T-cell (primary cell): ENCODE measurements at regions not wholly inside any gene's neighbourhood (a gene's known extent, or its start where the extent isn't known, plus 50 kb on each side); places are given as distances from the start of the nearest gene placed in this dataset.

ENCODE experiments used
- ATAC-seq, 4 experiments: fragments of 200-7000 bp in 3 of 4; fragments of 150-1000 bp in 1 of 4; cut with Tn5 transposase; replicated peaks in 1 of 4; 1 replicate in 3 of 4; 2 replicates in 1 of 4; pipeline ENCODE4 v1.10.0; 2021; ENCODE audit warnings: moderate library complexity in 3 of 4, mild to moderate bottlenecking in 2 of 4, moderate number of reproducible peaks in 1 of 4
- CTCF ChIA-PET, 2 donors: fragments of 300-600 bp; sonication (Branson Sonifier 250); formaldehyde crosslinking; loops; one replicate each; lab custom pipeline; 2022; ENCODE audit warnings: antibody characterized with exemption in 2 of 2; lab: Charles Lee
- POLR2A ChIA-PET, 2 donors: fragments of 300-600 bp; sonication (Branson Sonifier 250); formaldehyde crosslinking; loops; one replicate each; lab custom pipeline; 2022; ENCODE audit warnings: antibody characterized with exemption in 2 of 2; lab: Charles Lee
- DNase-seq, 35 experiments: peaks; one replicate each; pipeline versions ENCODE4 v3.0.0 to v3.0.0-alpha.2; 2013 to 2023
- H3K27ac ChIP-seq: one replicate; pipeline ENCODE4 v1.5.1; 2013; ENCODE audit warnings: low read length
- H3K27me3 ChIP-seq, 2 experiments: replicated peaks in 1 of 2; 1 replicate in 1 of 2; 2 replicates in 1 of 2; pipeline versions ENCODE4 v1.6.1 to v1.7.0; 2013; ENCODE audit warnings: low read length in 1 of 2, mixed read lengths in 1 of 2; ENCODE audit not compliant: control insufficient read depth in 2 of 2, insufficient read depth in 2 of 2; ENCODE audit errors: extremely low read depth in 1 of 2
- H3K36me3 ChIP-seq, 2 donors: 1 replicate in 1 of 2; 2 replicates in 1 of 2; pipeline versions ENCODE4 v1.6.1 to v1.7.0; 2013; ENCODE audit warnings: low read length in 1 of 2; ENCODE audit not compliant: control insufficient read depth in 2 of 2, insufficient read depth in 1 of 2; ENCODE audit errors: extremely low read depth in 1 of 2
- H3K4me1 ChIP-seq, 2 experiments: 1 replicate in 1 of 2; 2 replicates in 1 of 2; pipeline versions ENCODE4 v1.6.1 to v1.7.0; 2013; ENCODE audit warnings: low read length in 2 of 2, mixed read lengths in 1 of 2; ENCODE audit not compliant: insufficient read depth in 2 of 2, control insufficient read depth in 1 of 2; ENCODE audit errors: extremely low read depth in 1 of 2
- H3K4me3 ChIP-seq, 2 donors: 1 replicate in 1 of 2; 2 replicates in 1 of 2; pipeline versions ENCODE4 v1.5.1 to v1.7.0; 2013; ENCODE audit warnings: mild to moderate bottlenecking in 2 of 2, low read length in 1 of 2, moderate library complexity in 1 of 2; ENCODE audit not compliant: control insufficient read depth in 1 of 2; ENCODE audit errors: extremely low read depth in 1 of 2
- H3K9me3 ChIP-seq: 2 replicates; pipeline ENCODE4 v1.7.0; 2013
- H3K27ac Mint-ChIP-seq, 2 donors: one replicate each; pipeline ENCODE4 v1.8.0; 2020 to 2021; ENCODE audit warnings: mild to moderate bottlenecking in 2 of 2, mixed read lengths in 2 of 2
- H3K27me3 Mint-ChIP-seq, 2 donors: one replicate each; pipeline ENCODE4 v1.8.0; 2021 to 2022; ENCODE audit warnings: mixed read lengths in 2 of 2
- H3K36me3 Mint-ChIP-seq: one replicate; pipeline ENCODE4 v1.8.0; 2021; ENCODE audit warnings: mixed read lengths
- H3K4me1 Mint-ChIP-seq, 3 donors: one replicate each; pipeline ENCODE4 v1.8.0; 2020 to 2022; ENCODE audit warnings: mixed read lengths in 3 of 3, mild to moderate bottlenecking in 1 of 3
- H3K4me3 Mint-ChIP-seq, 3 donors: one replicate each; pipeline ENCODE4 v1.8.0; 2020 to 2022; ENCODE audit warnings: mild to moderate bottlenecking in 3 of 3, mixed read lengths in 3 of 3, moderate library complexity in 3 of 3
- H3K9me3 Mint-ChIP-seq, 3 donors: one replicate each; pipeline ENCODE4 v1.8.0; 2020 to 2022; ENCODE audit warnings: mixed read lengths in 3 of 3
- WGBS: methylation state at CpG from one replicate; pipeline ENCODE4 v1.1.5; 2013; ENCODE audit warnings: missing lambda C conversion rate; ENCODE audit not compliant: insufficient coverage; 5-methylcytosine and 5-hydroxymethylcytosine counted together

DNA sequence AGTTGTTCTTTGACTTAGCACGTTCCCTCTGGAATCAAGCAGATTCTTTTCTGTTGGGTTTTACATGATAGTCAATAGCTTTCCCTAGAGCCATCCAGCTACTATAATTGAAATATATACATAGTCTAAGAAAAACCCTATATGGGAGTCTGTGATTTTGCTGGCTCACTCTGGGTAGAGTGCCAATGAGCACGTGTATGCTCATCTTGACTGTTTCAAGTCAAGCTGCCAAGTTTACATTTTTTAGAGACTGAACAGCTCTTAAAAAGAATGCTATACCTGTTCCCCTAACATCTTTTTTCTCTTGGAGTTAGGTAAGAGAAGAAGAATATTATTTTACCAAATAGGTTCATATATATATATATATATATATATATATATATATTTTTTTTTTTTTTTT, 182.8 kb upstream of the NRIP1 start:
- Histone ChIP-seq H3K27me3 (no peaks in the 10 kb centered on the region), H3K4me1 (no peaks in the 10 kb centered on the region), H3K9me3 (no peaks in the 10 kb centered on the region), H3K27ac (no peak overlapping the region), H3K4me3 (no peak overlapping the region), H3K36me3 (no peaks in the 10 kb centered on the region)
- Mint-ChIP-seq H3K36me3 (no peaks in the 10 kb centered on the region), H3K9me3 (no peaks in the 10 kb centered on the region), H3K27me3 (peaks cover 0 to 10% of the 10 kb centered on the region in 2 donors), H3K4me3 (no peak overlapping the region), H3K27ac (no peak overlapping the region), H3K4me1 (no peaks in the 10 kb centered on the region)
- POLR2A ChIA-PET = no interaction called here
- WGBS = no CpG with 5 or more reads among the region's 2 CpGs
- DNase-seq (no peak), ATAC-seq (no peak)
- CTCF ChIA-PET = interaction anchor here in 1 of 2 donors (0.7 kb wide), 1 partner anchor 65 kb away, joined by 3 read pairs; no protein-coding TSS in a partner anchor

DNA sequence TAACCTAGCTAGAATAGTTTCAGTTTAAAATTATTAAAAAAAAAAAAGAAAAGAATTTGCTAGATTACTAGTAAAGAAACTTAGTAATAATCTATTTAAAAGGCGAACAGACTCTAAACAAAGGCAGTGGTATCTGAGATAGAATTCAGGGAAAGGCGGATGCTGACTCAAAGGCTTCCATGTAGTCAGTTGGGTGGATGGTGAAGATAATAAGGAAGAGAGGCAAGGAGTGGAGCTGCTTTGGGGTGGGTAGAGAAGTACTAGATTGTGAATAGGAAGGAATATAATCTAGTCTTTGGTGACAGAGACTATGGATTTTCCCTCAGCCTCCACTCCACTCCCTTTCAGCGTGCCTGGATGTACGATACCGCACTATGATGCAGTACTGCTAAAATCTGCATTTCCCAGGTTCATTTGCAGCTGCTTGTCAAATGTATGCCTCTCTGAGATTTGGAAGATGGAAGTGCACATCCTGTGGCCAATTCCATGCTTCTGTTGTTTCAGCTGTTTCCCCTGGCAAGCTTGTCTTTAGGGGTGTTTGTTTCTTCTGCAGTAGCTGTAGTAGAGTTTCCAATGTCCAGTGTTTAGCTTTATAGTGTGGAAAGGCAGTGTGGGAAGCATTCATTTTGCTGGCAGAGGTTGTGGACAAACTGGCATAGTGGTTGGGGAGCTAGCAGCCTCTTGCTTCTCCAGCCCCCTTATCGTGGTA, 184.6 kb upstream of the NRIP1 start:
- no peak overlapping the region for H3K4me3 Mint-ChIP-seq
- Histone ChIP-seq H3K4me3 (no peak overlapping the region), H3K27ac (no peak overlapping the region), H3K9me3 (no peaks in the 10 kb centered on the region), H3K27me3 (no peaks in the 10 kb centered on the region), H3K36me3 (no peaks in the 10 kb centered on the region), H3K4me1 (no peaks in the 10 kb centered on the region)
- 93% methylated on average over 4 of the region's 6 CpGs for WGBS
- DNase-seq (no peak), ATAC-seq (no peak)
- ChIA-PET CTCF (no interaction called here), POLR2A (no interaction called here)
- peaks cover 0 to 10% of the 10 kb centered on the region in 2 donors for H3K27me3 Mint-ChIP-seq
- H3K4me1 Mint-ChIP-seq = no peaks in the 10 kb centered on the region
- H3K36me3 Mint-ChIP-seq = no peaks in the 10 kb centered on the region
- no peaks in the 10 kb centered on the region for H3K9me3 Mint-ChIP-seq
- H3K27ac Mint-ChIP-seq = no peak overlapping the region

DNA sequence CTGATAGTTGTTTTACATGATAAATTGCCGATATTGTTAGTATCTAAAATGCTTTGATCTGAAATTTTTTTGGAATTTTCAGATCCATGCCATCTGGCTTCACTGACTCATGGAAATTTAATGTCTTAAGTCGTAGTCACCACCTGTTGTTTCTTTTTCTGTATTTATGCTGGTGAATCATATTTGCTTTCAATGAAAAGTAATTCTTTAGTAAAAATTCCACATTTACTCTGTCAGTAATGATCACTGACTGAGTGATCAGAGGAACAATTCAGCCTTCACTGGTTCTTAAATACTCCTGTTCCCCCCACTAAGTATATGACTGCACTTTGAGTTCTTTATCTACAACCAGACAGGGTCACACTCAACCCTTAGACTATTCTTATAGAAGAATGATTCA, 185.6 kb upstream of the NRIP1 start:
- peaks cover 0 to 10% of the 10 kb centered on the region in 2 donors for H3K27me3 Mint-ChIP-seq
- no CpG with 5 or more reads among the region's 2 CpGs for WGBS

DNA sequence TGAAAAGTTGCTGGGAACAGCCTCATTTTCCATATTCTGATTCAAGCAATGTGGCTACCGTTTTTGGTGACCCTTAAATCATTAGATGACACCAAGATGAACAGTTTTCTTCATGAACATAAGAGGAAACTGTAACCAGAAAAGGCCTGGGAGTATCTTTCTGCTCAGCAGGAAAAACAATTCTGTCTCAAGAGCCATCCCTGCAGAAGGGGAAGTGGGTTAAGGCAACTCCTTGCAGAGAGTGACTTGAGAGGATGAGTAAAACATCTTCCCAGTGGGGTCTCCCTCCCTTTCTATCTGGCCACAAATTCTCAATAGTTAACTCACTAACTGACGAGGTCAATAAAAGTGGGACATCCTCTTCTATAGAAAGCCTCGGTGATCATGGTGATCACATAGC, 187.6 kb upstream of the NRIP1 start:
- ChIA-PET CTCF (interaction anchor here in 1 of 2 donors (0.6 to 1.5 kb wide), 2 partner anchors 9 to 80 kb away, joined by 3 read pairs; no protein-coding TSS in a partner anchor), POLR2A (no interaction called here)
- H3K27me3 ChIP-seq = no peaks in the 10 kb centered on the region
- H3K9me3 ChIP-seq = no peaks in the 10 kb centered on the region
- H3K4me3 ChIP-seq = no peak overlapping the region
- ATAC-seq (no peak), DNase-seq (no peak)
- no peaks in the 10 kb centered on the region for H3K4me1 Mint-ChIP-seq
- H3K9me3 Mint-ChIP-seq = no peaks in the 10 kb centered on the region
- H3K4me3 Mint-ChIP-seq = no peak overlapping the region
- H3K27ac ChIP-seq = no peak overlapping the region
- WGBS = no CpG with 5 or more reads among the region's 3 CpGs
- H3K36me3 Mint-ChIP-seq = no peaks in the 10 kb centered on the region
- peaks cover 0 to 10% of the 10 kb centered on the region in 2 donors for H3K27me3 Mint-ChIP-seq
- H3K4me1 ChIP-seq = no peaks in the 10 kb centered on the region
- H3K27ac Mint-ChIP-seq = no peak overlapping the region
- no peaks in the 10 kb centered on the region for H3K36me3 ChIP-seq

More for the DNA sequence above, 185.6 kb upstream of the NRIP1 start:
- no peaks in the 10 kb centered on the region for H3K36me3 ChIP-seq
- Mint-ChIP-seq H3K9me3 (no peaks in the 10 kb centered on the region), H3K4me1 (no peaks in the 10 kb centered on the region), H3K27ac (no peak overlapping the region), H3K4me3 (no peak overlapping the region), H3K36me3 (no peaks in the 10 kb centered on the region)
- no peaks in the 10 kb centered on the region for H3K4me1 ChIP-seq
- no peak for ATAC-seq
- no peak overlapping the region for H3K4me3 ChIP-seq
- POLR2A ChIA-PET = no interaction called here
- no peaks in the 10 kb centered on the region for H3K9me3 ChIP-seq
- no peak for DNase-seq
- H3K27me3 ChIP-seq = no peaks in the 10 kb centered on the region
- CTCF ChIA-PET = no interaction called here
- H3K27ac ChIP-seq = no peak overlapping the region

DNA sequence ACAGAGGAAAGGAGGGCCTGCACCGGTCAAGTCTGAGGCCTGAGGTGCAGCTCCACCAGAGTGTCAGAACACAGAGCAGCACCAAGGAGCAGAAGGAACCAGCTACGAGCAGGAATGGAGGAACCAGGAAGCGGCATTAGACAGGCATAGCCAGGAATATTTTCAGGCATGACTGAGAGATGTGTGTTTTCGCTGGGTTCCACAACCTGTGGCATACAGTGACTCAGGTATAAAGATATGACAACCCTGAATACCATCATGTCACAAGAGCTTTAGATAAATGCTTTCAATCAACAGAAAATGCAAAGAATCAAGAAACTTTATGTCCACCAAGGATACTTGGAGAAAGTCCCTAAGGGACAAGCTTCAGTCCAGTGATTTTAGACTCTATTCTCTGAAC, 189.3 kb upstream of the NRIP1 start:
- Histone ChIP-seq H3K36me3 (no peaks in the 10 kb centered on the region), H3K4me3 (no peak overlapping the region), H3K27me3 (no peaks in the 10 kb centered on the region), H3K9me3 (no peaks in the 10 kb centered on the region), H3K4me1 (no peaks in the 10 kb centered on the region), H3K27ac (no peak overlapping the region)
- POLR2A ChIA-PET = no interaction called here
- DNase-seq (no peak), ATAC-seq (no peak)
- CTCF ChIA-PET = no interaction called here
- Mint-ChIP-seq H3K4me3 (no peak overlapping the region), H3K4me1 (no peaks in the 10 kb centered on the region), H3K9me3 (no peaks in the 10 kb centered on the region), H3K27me3 (peaks cover 0 to 10% of the 10 kb centered on the region in 2 donors), H3K36me3 (no peaks in the 10 kb centered on the region), H3K27ac (no peak overlapping the region)
- WGBS = 91% methylated on average over 3 of the region's 4 CpGs

DNA sequence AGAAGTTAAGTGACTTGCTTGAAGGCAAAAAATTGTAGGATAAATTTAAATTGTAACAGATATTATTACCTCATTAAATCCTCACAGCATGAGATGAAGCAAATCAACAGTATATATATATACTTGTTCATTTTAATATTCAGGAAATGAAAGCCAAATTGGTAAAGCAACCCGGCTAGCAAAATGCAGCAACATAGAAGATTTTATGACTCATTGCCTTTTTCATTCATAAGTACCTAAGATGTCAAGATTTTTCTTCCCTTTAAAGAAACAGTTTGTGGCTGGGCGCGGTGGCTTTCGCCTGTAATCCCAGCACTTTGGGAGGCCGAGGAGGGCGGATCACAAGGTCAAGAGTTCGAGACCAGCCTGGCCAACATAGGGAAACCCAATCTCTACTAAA, 190.5 kb upstream of the NRIP1 start:
- no peak for ATAC-seq
- Histone ChIP-seq H3K4me1 (no peaks in the 10 kb centered on the region), H3K27ac (no peak overlapping the region), H3K4me3 (no peak overlapping the region), H3K36me3 (no peaks in the 10 kb centered on the region), H3K27me3 (no peaks in the 10 kb centered on the region), H3K9me3 (no peaks in the 10 kb centered on the region)
- no peaks in the 10 kb centered on the region for H3K9me3 Mint-ChIP-seq
- ChIA-PET CTCF (no interaction called here), POLR2A (no interaction called here)
- whole genome bisulfite sequencing = 61% methylated on average over 3 of the region's 7 CpGs
- no peak for DNase-seq
- H3K27me3 Mint-ChIP-seq = peaks cover 0 to 10% of the 10 kb centered on the region in 2 donors
- H3K27ac Mint-ChIP-seq = no peak overlapping the region
- H3K4me1 Mint-ChIP-seq = peaks cover 0 to 3% (median 0%) of the 10 kb centered on the region in 3 donors
- H3K36me3 Mint-ChIP-seq = no peaks in the 10 kb centered on the region
- no peak overlapping the region for H3K4me3 Mint-ChIP-seq
